Gastroesophageal sphincter (tissue), 4 donors: ENCODE measurements at regions not wholly inside any gene's neighbourhood (a gene's known extent, or its start where the extent isn't known, plus 50 kb on each side); places are given as distances from the start of the nearest gene placed in this dataset.

Source experiments
- ATAC-seq: fragments of 150-250 bp; one replicate; pipeline ENCODE4 v1.9.1; 2016; ENCODE audit warnings: mild to moderate bottlenecking, moderate library complexity
- H3K27ac ChIP-seq, 4 donors: fragments of 200-600 bp; sonication (generic) in 3 of 4; 1 replicate in 3 of 4; 2 replicates in 1 of 4; pipeline ENCODE4 v1.5.1; 2016 to 2019
- H3K27me3 ChIP-seq: fragments of 200-600 bp; sonication (generic); one replicate; pipeline ENCODE4 v1.5.1; 2019
- H3K36me3 ChIP-seq, 2 donors: fragments of 200-600 bp; sonication (generic); one replicate each; pipeline ENCODE4 v1.5.1; 2019; ENCODE audit warnings: control low read depth in 1 of 2
- H3K4me1 ChIP-seq, 3 donors: fragments of 200-600 bp; sonication (generic); 1 replicate in 2 of 3; 2 replicates in 1 of 3; pipeline ENCODE4 v1.5.1; 2016 to 2019; ENCODE audit warnings: control low read depth in 2 of 3
- H3K4me3 ChIP-seq, 2 donors: fragments of 200-600 bp; sonication (generic); one replicate each; pipeline ENCODE4 v1.5.1; 2019; ENCODE audit warnings: mild to moderate bottlenecking in 1 of 2, moderate library complexity in 1 of 2
- H3K9me3 ChIP-seq, 3 donors: fragments of 200-600 bp; sonication (generic); one replicate each; pipeline ENCODE4 v1.5.1; 2017 to 2019; ENCODE audit warnings: control low read depth in 2 of 3
- CTCF ChIP-seq, 4 experiments: fragments of 200-600 bp in 2 of 4; fragments of 450-650 bp in 2 of 4; sonication (generic) in 1 of 4; IDR thresholded peaks; one replicate each; pipeline ENCODE4 v1.5.1; 2017 to 2019; ENCODE audit warnings: antibody characterized with exemption in 4 of 4, mild to moderate bottlenecking in 2 of 4, moderate library complexity in 2 of 4
- EP300 ChIP-seq: sonication (generic); formaldehyde crosslinking; IDR thresholded peaks from one replicate; pipeline ENCODE4 v1.6.1; 2017; ENCODE audit warnings: antibody characterized with exemption, mild to moderate bottlenecking
- POLR2A ChIP-seq, 2 donors: fragments of 450-650 bp; IDR thresholded peaks; one replicate each; pipeline ENCODE4 v1.6.1; 2017; ENCODE audit warnings: antibody characterized with exemption in 2 of 2, mild to moderate bottlenecking in 2 of 2, moderate library complexity in 1 of 2
- POLR2AphosphoS5 ChIP-seq: sonication (generic); formaldehyde crosslinking; IDR thresholded peaks from one replicate; pipeline ENCODE4 v1.6.1; 2017; ENCODE audit warnings: antibody characterized with exemption
- WGBS, 2 donors: methylation state at CpG; one replicate each; pipeline ENCODE4 v1.1.5; 2018; ENCODE audit warnings: low coverage in 1 of 2; 5-methylcytosine and 5-hydroxymethylcytosine counted together

- 81 to 100% methylated on average over 1 of the region's 1 CpG for WGBS, 2 donors
- no peaks in the 10 kb centered on the region for H3K27me3 ChIP-seq
- H3K4me3 ChIP-seq: no peak overlapping the region
- no peaks in the 10 kb centered on the region for H3K4me1 ChIP-seq
- no peaks in the 10 kb centered on the region for H3K36me3 ChIP-seq
- TF ChIP-seq POLR2AphosphoS5 (no peak), POLR2A (IDR thresholded peaks at IDR 0.05) (no peak), CTCF (IDR thresholded peaks at IDR 0.05) (no peak), EP300 (no peak)
- ATAC-seq: no peak
- no peak overlapping the region for H3K27ac ChIP-seq
- no peaks in the 10 kb centered on the region for H3K9me3 ChIP-seq
Observed at GRCh38 chr10:55214608-55215007, 413.6 kb upstream of the PCDH15 start.

GRCh38 chr10:55212051-55212450 lies 411.0 kb upstream of the PCDH15 start:
- no peak for TF ChIP-seq EP300
- TF ChIP-seq POLR2AphosphoS5: no peak
- TF ChIP-seq CTCF (IDR thresholded peaks at IDR 0.05): no peak
- TF ChIP-seq POLR2A (IDR thresholded peaks at IDR 0.05): no peak

GRCh38 chr10:55203874-55204273 lies 402.8 kb upstream of the PCDH15 start:
- no peak for ATAC-seq
- H3K4me3 ChIP-seq: no peak overlapping the region
- no peaks in the 10 kb centered on the region for H3K36me3 ChIP-seq
- no peaks in the 10 kb centered on the region for H3K9me3 ChIP-seq
- H3K4me1 ChIP-seq: no peaks in the 10 kb centered on the region
- H3K27ac ChIP-seq: no peak overlapping the region
- H3K27me3 ChIP-seq: no peaks in the 10 kb centered on the region
- TF ChIP-seq EP300: no peak
- TF ChIP-seq CTCF (IDR thresholded peaks at IDR 0.05): no peak
- no peak for TF ChIP-seq POLR2AphosphoS5
- TF ChIP-seq POLR2A (IDR thresholded peaks at IDR 0.05): no peak

More at GRCh38 chr10:55212051-55212450, 411.0 kb upstream of the PCDH15 start:
- ATAC-seq: no peak
- H3K4me1 ChIP-seq: no peaks in the 10 kb centered on the region
- H3K27ac ChIP-seq: no peak overlapping the region
- no peaks in the 10 kb centered on the region for H3K9me3 ChIP-seq
- no peak overlapping the region for H3K4me3 ChIP-seq
- no peaks in the 10 kb centered on the region for H3K36me3 ChIP-seq
- no peaks in the 10 kb centered on the region for H3K27me3 ChIP-seq

- no peaks in the 10 kb centered on the region for H3K9me3 ChIP-seq
- WGBS, 2 donors: 18 to 21% methylated on average over 3 of the region's 3 CpGs
- H3K27ac ChIP-seq: no peak overlapping the region
- H3K36me3 ChIP-seq: no peaks in the 10 kb centered on the region
- no peak overlapping the region for H3K4me3 ChIP-seq
- no peak for ATAC-seq
- TF ChIP-seq POLR2AphosphoS5 (no peak), POLR2A (IDR thresholded peaks at IDR 0.05) (no peak), EP300 (no peak), CTCF (IDR thresholded peaks at IDR 0.05) (no peak)
- H3K4me1 ChIP-seq: no peaks in the 10 kb centered on the region
- H3K27me3 ChIP-seq: no peaks in the 10 kb centered on the region
Observed at GRCh38 chr10:55203319-55203718, 402.3 kb upstream of the PCDH15 start.

- H3K27ac ChIP-seq: no peak overlapping the region
- no peak overlapping the region for H3K4me3 ChIP-seq
- no peak for TF ChIP-seq EP300
- no peak for TF ChIP-seq CTCF (IDR thresholded peaks at IDR 0.05)
- no peak for TF ChIP-seq POLR2A (IDR thresholded peaks at IDR 0.05)
- TF ChIP-seq POLR2AphosphoS5: no peak
- H3K9me3 ChIP-seq: no peaks in the 10 kb centered on the region
- no peaks in the 10 kb centered on the region for H3K36me3 ChIP-seq
- no peaks in the 10 kb centered on the region for H3K27me3 ChIP-seq
- ATAC-seq: no peak
- 100% methylated on average over 1 of the region's 2 CpGs; no CpG with 5 or more reads in 1 of the 2 donors for WGBS, 2 donors
- H3K4me1 ChIP-seq: no peaks in the 10 kb centered on the region
Observed at GRCh38 chr10:55200020-55200419, 399.0 kb upstream of the PCDH15 start.
